SU-DHL-6 (cell line): ENCODE measurements at regions not wholly inside any gene's neighbourhood (a gene's known extent, or its start where the extent isn't known, plus 50 kb on each side); places are given as distances from the start of the nearest gene placed in this dataset.

Experiments used
- H2AFZ ChIP-seq: fragments of 200-600 bp; sonication (generic); 2 replicates; pipeline ENCODE4 v1.6.1; 2014; ENCODE audit warnings: low read depth, mild to moderate bottlenecking, moderate library complexity, mixed read lengths, antibody characterized with exemption, low read length; ENCODE audit not compliant: severe bottlenecking
- H3F3A ChIP-seq: fragments of 200-600 bp; shearing (Covaris generic); 2 replicates; pipeline ENCODE4 v1.6.0; 2016; ENCODE audit warnings: antibody characterized with exemption, mild to moderate bottlenecking; ENCODE audit not compliant: insufficient read depth
- H3K27ac ChIP-seq: fragments of 200-600 bp; sonication (generic); 2 replicates; pipeline ENCODE4 v1.5.1; 2016; ENCODE audit warnings: low read depth, mild to moderate bottlenecking, low read length, moderate library complexity, mixed read lengths
- H3K27me3 ChIP-seq: fragments of 200-600 bp; sonication (generic), shearing (Covaris generic); 2 replicates; pipeline ENCODE4 v1.6.0; 2014; ENCODE audit warnings: mild to moderate bottlenecking, low read length
- H3K36me3 ChIP-seq: fragments of 200-600 bp; sonication (generic); 2 replicates; pipeline ENCODE4 v1.6.1; 2014; ENCODE audit warnings: mild to moderate bottlenecking, low read length, mixed read lengths
- H3K4me2 ChIP-seq: fragments of 300-600, 200-600 bp; shearing (Covaris generic), sonication (generic); 2 replicates; pipeline ENCODE4 v1.6.0; 2014; ENCODE audit warnings: low read length, low read depth, mild to moderate bottlenecking; ENCODE audit not compliant: poor library complexity, severe bottlenecking
- H3K4me3 ChIP-seq: fragments of 200-600 bp; sonication (generic); 2 replicates; pipeline ENCODE4 v1.5.1; 2014; ENCODE audit warnings: antibody characterized with exemption, low read length, mild to moderate bottlenecking, mixed read lengths; ENCODE audit not compliant: insufficient read depth, poor library complexity, severe bottlenecking
- H3K79me2 ChIP-seq: fragments of 200-600 bp; sonication (generic); 2 replicates; pipeline ENCODE4 v1.6.1; 2014; ENCODE audit warnings: mild to moderate bottlenecking, low read length, moderate library complexity; ENCODE audit not compliant: insufficient read depth
- H3K9ac ChIP-seq: fragments of 200-600 bp; sonication (generic); 2 replicates; pipeline ENCODE4 v1.7.0; 2014; ENCODE audit warnings: mild to moderate bottlenecking, low read length
- H3K9me2 ChIP-seq: fragments of 200-600 bp; sonication (generic); replicated peaks from 2 replicates; pipeline ENCODE4 v1.6.1; 2014; ENCODE audit warnings: low read length; ENCODE audit not compliant: insufficient read depth
- H3K9me3 ChIP-seq: fragments of 200-600 bp; sonication (generic); 2 replicates; pipeline ENCODE4 v1.6.1; 2014; ENCODE audit warnings: low read length, mixed read lengths; ENCODE audit not compliant: insufficient read depth
- H4K20me1 ChIP-seq: fragments of 200-600 bp; sonication (generic); 2 replicates; pipeline ENCODE4 v1.6.1; 2014; ENCODE audit warnings: low read depth, mild to moderate bottlenecking, antibody characterized with exemption, low read length, moderate library complexity, mixed read lengths
- CTCF ChIP-seq: fragments of 200-600 bp; sonication (generic); IDR thresholded peaks from one replicate; pipeline ENCODE4 v1.5.1; 2017; ENCODE audit warnings: antibody characterized with exemption, mild to moderate bottlenecking, low read length, moderate library complexity; ENCODE audit not compliant: insufficient read depth, poor library complexity, severe bottlenecking
- EZH2phosphoT487 ChIP-seq: fragments of 200-600 bp; sonication (generic), shearing (Covaris generic); conservative IDR thresholded peaks from 2 replicates; pipeline ENCODE4 v1.6.1; 2018; ENCODE audit warnings: mild to moderate bottlenecking, antibody characterized with exemption, low read length, moderate library complexity, mixed read lengths

DNA sequence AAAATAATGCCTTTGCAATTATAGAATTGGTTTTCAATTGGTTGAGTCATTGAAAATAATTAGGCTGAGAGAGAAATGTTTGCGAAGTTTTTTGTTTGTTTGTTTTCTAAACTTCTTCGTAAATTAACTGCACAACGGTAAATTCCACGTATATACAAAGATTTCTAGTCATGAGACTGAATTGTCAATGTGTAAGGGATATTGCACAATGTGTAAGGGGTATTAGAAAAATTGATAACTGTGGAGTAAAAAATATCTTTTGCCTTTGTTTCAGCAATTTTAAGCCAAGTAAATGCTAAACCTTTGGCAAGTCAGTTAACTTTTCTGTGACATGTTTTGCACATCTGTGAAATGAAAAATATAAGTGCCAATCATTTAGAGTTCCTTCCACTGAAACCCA is 606.0 kb downstream of the TMEM182 start:
- Histone ChIP-seq H3K9me2 (no peaks in the 10 kb centered on the region), H3K9me3 (no peaks in the 10 kb centered on the region), H3K4me2 (no peak overlapping the region), H3K36me3 (no peaks in the 10 kb centered on the region), H2AFZ (no peak overlapping the region), H3K9ac (no peak overlapping the region), H3K27ac (no peak overlapping the region), H3K4me3 (no peak overlapping the region), H3F3A (no peaks in the 10 kb centered on the region), H3K27me3 (no peaks in the 10 kb centered on the region), H3K79me2 (no peaks in the 10 kb centered on the region), H4K20me1 (no peaks in the 10 kb centered on the region)
- TF ChIP-seq EZH2phosphoT487: no peak
- TF ChIP-seq CTCF: no peak

GRCh38 chr2:103383541-103383940 is 621.7 kb downstream of the TMEM182 start:
- no peaks in the 10 kb centered on the region for H3K79me2 ChIP-seq
- TF ChIP-seq CTCF (no peak), EZH2phosphoT487 (no peak)
- H3K4me3 ChIP-seq: no peak overlapping the region
- H3K27me3 ChIP-seq: no peaks in the 10 kb centered on the region
- H3K4me2 ChIP-seq: no peak overlapping the region
- H4K20me1 ChIP-seq: no peaks in the 10 kb centered on the region
- no peaks in the 10 kb centered on the region for H3F3A ChIP-seq
- H3K27ac ChIP-seq: no peak overlapping the region
- no peaks in the 10 kb centered on the region for H3K9me3 ChIP-seq
- no peak overlapping the region for H3K9ac ChIP-seq
- H2AFZ ChIP-seq: no peak overlapping the region
- peaks cover 3% of the 10 kb centered on the region; the same call in 1 of the 2 replicates for H3K9me2 ChIP-seq
- no peaks in the 10 kb centered on the region; the same call in 1 of the 2 replicates for H3K36me3 ChIP-seq

- H3K27me3 ChIP-seq: no peaks in the 10 kb centered on the region
- no peaks in the 10 kb centered on the region for H4K20me1 ChIP-seq
- no peak overlapping the region for H2AFZ ChIP-seq
- no peaks in the 10 kb centered on the region for H3F3A ChIP-seq
- H3K9me2 ChIP-seq: no peaks in the 10 kb centered on the region
- no peak overlapping the region for H3K4me2 ChIP-seq
- no peaks in the 10 kb centered on the region for H3K79me2 ChIP-seq
- H3K9me3 ChIP-seq: no peaks in the 10 kb centered on the region
- H3K9ac ChIP-seq: no peak overlapping the region
- no peak overlapping the region for H3K27ac ChIP-seq
- no peak for TF ChIP-seq CTCF
- no peak for TF ChIP-seq EZH2phosphoT487
- H3K36me3 ChIP-seq: no peaks in the 10 kb centered on the region; the same call in 1 of the 2 replicates
- H3K4me3 ChIP-seq: no peak overlapping the region
These were observed 625.0 kb downstream of the TMEM182 start for GRCh38 chr2:103386872-103387271.
